Gastroesophageal sphincter (tissue), 3 donors: ENCODE measurements at regions not wholly inside any gene's neighbourhood (a gene's known extent, or its start where the extent isn't known, plus 50 kb on each side); places are given as distances from the start of the nearest gene placed in this dataset.

Experiments
- EP300 ChIP-seq: sonication (generic); formaldehyde crosslinking; IDR thresholded peaks from one replicate; pipeline ENCODE4 v1.6.1; 2017; ENCODE audit warnings: antibody characterized with exemption, mild to moderate bottlenecking
- POLR2A ChIP-seq, 2 donors: fragments of 450-650 bp; IDR thresholded peaks; one replicate each; pipeline ENCODE4 v1.6.1; 2017; ENCODE audit warnings: antibody characterized with exemption in 2 of 2, mild to moderate bottlenecking in 2 of 2, moderate library complexity in 1 of 2
- POLR2AphosphoS5 ChIP-seq: sonication (generic); formaldehyde crosslinking; IDR thresholded peaks from one replicate; pipeline ENCODE4 v1.6.1; 2017; ENCODE audit warnings: antibody characterized with exemption
- TF ChIP-seq, protein P1 (sequence below), 4 experiments: fragments of 200-600 bp in 2 of 4; fragments of 450-650 bp in 2 of 4; sonication (generic) in 1 of 4; IDR thresholded peaks; one replicate each; pipeline ENCODE4 v1.5.1; 2017 to 2019; ENCODE audit warnings: antibody characterized with exemption in 4 of 4, mild to moderate bottlenecking in 2 of 4, moderate library complexity in 2 of 4

DNA sequence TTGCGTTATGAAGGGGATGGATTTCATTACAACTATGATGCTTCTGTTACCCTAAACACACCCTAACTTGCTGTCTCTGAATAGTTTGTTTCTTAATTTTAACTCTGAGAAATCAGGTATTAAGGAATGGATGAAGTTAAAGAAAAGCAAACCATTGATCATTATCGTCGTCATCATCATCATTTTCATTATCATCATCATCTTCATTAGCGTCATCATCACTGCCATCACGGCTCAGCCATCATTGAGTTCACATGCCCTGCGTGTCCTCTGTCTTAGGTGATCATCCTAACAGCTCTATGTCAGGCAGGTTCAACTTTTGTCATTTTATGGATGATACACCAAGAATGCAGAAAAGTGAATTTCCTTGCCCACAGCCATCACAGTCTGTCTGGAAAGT is 477.5 kb upstream of the EEF2KMT start:
- TF ChIP-seq POLR2AphosphoS5 (no peak), POLR2A (IDR thresholded peaks at IDR 0.05) (no peak), EP300 (no peak)
- TF ChIP-seq, protein P1, sequence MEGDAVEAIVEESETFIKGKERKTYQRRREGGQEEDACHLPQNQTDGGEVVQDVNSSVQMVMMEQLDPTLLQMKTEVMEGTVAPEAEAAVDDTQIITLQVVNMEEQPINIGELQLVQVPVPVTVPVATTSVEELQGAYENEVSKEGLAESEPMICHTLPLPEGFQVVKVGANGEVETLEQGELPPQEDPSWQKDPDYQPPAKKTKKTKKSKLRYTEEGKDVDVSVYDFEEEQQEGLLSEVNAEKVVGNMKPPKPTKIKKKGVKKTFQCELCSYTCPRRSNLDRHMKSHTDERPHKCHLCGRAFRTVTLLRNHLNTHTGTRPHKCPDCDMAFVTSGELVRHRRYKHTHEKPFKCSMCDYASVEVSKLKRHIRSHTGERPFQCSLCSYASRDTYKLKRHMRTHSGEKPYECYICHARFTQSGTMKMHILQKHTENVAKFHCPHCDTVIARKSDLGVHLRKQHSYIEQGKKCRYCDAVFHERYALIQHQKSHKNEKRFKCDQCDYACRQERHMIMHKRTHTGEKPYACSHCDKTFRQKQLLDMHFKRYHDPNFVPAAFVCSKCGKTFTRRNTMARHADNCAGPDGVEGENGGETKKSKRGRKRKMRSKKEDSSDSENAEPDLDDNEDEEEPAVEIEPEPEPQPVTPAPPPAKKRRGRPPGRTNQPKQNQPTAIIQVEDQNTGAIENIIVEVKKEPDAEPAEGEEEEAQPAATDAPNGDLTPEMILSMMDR (IDR thresholded peaks at IDR 0.05), result no peak
